ENCODE measurements at regions not wholly inside any gene's neighbourhood (a gene's known extent, or its start where the extent isn't known, plus 50 kb on each side); places are given as distances from the start of the nearest gene placed in this dataset.

DNA sequence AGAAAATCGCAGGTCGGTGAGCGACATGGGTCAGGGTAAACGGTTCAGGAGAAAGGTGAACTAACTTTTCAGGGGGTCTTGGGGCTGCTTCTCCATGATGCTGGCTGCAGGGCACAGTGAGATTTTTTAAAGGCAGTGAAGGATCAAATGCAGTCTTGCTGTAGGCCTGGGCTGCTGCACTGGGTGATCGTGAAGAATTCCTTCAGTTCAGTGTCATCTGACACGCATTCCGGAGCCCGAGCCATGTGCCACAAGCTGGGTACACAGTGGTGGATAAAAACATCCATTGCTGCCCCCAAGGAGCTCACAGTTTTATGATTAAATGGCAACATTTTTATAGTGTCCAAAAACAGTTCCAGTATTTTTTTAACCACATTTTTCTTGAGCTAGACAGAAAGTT is 56.3 kb upstream of the GPR12 start:
- no peak for FAIRE-seq
- DNase-seq (ENCODE audit: insufficient read length, low spot score): no peak
- TF ChIP-seq, protein P1, sequence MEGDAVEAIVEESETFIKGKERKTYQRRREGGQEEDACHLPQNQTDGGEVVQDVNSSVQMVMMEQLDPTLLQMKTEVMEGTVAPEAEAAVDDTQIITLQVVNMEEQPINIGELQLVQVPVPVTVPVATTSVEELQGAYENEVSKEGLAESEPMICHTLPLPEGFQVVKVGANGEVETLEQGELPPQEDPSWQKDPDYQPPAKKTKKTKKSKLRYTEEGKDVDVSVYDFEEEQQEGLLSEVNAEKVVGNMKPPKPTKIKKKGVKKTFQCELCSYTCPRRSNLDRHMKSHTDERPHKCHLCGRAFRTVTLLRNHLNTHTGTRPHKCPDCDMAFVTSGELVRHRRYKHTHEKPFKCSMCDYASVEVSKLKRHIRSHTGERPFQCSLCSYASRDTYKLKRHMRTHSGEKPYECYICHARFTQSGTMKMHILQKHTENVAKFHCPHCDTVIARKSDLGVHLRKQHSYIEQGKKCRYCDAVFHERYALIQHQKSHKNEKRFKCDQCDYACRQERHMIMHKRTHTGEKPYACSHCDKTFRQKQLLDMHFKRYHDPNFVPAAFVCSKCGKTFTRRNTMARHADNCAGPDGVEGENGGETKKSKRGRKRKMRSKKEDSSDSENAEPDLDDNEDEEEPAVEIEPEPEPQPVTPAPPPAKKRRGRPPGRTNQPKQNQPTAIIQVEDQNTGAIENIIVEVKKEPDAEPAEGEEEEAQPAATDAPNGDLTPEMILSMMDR (IDR thresholded peaks at IDR 0.05; ENCODE audit: insufficient read depth, missing control alignments): no peak

GRCh38 chr13:26813980-26814348 is 53.4 kb upstream of the GPR12 start:
- TF ChIP-seq, protein P1 (IDR thresholded peaks at IDR 0.05; ENCODE audit: insufficient read depth, missing control alignments): no peak

DNA sequence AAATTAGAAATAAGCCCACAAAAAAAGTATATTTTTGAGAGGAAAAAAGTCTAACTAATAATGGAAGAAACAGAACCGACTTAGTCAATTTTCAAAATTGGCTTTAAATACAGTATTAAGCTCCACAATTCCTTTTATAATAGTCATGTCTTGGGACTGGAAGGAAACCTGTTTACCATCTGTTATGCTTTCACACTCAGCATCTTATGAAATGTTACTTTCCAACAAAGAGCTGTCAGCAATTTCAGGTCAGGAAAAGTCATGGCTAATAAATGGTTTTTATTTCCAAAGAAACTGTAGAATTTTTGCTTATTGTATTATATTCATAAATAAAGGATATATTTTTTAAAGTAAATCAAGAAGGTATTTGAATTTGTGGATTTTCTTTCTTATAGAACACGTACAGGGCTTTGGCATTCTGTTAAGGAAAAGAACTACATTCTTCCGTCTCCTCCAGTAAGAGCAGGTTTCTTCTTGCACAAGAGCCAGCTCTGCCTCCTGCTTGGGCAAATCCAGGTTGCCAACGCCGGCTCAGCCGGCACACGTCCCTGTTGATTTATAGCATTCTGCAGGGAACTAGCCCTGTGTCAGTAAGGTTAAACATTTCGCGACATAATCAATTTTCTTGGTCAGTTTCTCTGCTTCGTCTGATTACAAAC is 52.9 kb upstream of the GPR12 start:
- FAIRE-seq (no peak), DNase-seq (ENCODE audit: insufficient read length, low spot score) (no peak)
- TF ChIP-seq, protein P1 (IDR thresholded peaks at IDR 0.05; ENCODE audit: insufficient read depth, missing control alignments): no peak

More at GRCh38 chr13:26813980-26814348, 53.4 kb upstream of the GPR12 start:
- DNase-seq (ENCODE audit: insufficient read length, low spot score): no peak
- no peak for FAIRE-seq

- TF ChIP-seq, protein P1 (IDR thresholded peaks at IDR 0.05; ENCODE audit: insufficient read depth, missing control alignments): peak; percentile 33
- DNase-seq (ENCODE audit: insufficient read length, low spot score) (no peak), FAIRE-seq (no peak)
Observed at GRCh38 chr13:26811581-26811980, 51.0 kb upstream of the GPR12 start.

Measured in D721Med (cell line).